ENCODE measurements at regions not wholly inside any gene's neighbourhood (a gene's known extent, or its start where the extent isn't known, plus 50 kb on each side); places are given as distances from the start of the nearest gene placed in this dataset.
"Not testable (repeated sequence)": the region's sequence is repeated elsewhere in the genome, so short reads cannot be mapped to it uniquely, and the experiment has no call there.

DNA sequence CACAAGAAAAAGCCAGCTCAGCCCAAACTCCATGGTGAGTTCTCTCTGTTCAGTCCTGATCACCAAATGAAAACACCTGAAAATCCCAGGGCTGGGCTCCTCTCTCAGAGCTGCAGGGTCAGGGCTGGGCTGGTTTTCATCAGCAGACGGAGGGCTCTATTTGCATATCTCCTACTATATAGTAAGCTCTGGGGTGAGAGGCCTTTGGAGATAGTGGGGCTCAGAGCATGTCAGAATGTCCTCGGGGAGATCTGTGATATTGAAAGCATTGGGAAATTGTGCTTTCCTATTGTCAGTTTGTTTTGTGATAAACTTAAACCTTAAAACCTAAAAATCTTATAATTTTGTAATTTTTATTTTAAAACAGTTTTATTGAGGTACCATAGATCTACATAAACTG is 742.6 kb downstream of the TMEM121 start:
- no peak overlapping the region for H3K4me3 ChIP-seq
- intact Hi-C loops (cut with DNase I) = no loop called here
- no peaks in the 10 kb centered on the region for H3K9me3 ChIP-seq (replicated peaks in 1 of 3)
- no peaks in the 10 kb centered on the region for H3K4me1 ChIP-seq (replicated peaks in 1 of 2)
- no peak for DNase-seq
- TF ChIP-seq, protein P1, sequence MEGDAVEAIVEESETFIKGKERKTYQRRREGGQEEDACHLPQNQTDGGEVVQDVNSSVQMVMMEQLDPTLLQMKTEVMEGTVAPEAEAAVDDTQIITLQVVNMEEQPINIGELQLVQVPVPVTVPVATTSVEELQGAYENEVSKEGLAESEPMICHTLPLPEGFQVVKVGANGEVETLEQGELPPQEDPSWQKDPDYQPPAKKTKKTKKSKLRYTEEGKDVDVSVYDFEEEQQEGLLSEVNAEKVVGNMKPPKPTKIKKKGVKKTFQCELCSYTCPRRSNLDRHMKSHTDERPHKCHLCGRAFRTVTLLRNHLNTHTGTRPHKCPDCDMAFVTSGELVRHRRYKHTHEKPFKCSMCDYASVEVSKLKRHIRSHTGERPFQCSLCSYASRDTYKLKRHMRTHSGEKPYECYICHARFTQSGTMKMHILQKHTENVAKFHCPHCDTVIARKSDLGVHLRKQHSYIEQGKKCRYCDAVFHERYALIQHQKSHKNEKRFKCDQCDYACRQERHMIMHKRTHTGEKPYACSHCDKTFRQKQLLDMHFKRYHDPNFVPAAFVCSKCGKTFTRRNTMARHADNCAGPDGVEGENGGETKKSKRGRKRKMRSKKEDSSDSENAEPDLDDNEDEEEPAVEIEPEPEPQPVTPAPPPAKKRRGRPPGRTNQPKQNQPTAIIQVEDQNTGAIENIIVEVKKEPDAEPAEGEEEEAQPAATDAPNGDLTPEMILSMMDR (IDR thresholded peaks at IDR 0.05) = no peak
- TF ChIP-seq POLR2A (IDR thresholded peaks at IDR 0.05) = no peak
- peaks cover 14% of the 10 kb centered on the region for H3K27me3 ChIP-seq
- H3K36me3 ChIP-seq (replicated peaks in 1 of 2) = no peaks in the 10 kb centered on the region
- WGBS, 4 donors = 52 to 62% (median 54%) methylated on average over 2 of the region's 2 CpGs
- H3K27ac ChIP-seq = no peak overlapping the region

DNA sequence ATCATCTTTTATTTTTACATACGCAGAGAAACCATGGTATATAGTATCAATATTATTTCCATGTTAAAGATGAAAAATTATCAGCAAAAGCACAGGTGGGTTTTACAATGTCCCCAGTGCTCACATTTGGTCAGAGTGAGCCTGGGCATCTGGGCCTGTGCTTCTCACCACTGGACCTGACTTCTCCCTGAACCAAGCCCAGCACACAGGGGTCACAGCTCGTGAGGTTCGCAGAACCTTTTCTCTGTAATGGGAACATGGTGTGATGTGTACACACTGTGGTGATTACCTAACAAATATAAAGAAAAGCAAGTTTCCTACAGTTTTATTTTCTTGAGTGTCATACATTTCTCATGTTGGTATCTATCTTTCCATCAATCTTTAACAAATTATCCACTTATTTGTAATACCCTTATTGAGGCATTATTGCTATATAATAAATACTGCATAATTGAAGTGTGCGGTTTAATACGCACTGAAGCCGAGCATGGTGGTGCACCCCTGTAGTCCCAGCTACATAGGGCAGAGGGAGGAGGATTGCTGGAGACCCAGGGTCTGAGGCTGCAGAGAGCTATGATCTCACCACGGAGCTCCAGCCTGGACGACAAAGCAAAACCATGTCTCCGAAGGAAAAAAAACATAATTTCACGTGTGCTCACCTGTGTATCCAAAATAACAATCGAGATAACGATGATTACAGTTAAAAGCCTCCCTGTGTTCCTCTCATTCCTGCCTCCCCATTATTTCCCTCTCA is 743.2 kb downstream of the TMEM121 start:
- Histone ChIP-seq H3K36me3 (replicated peaks in 1 of 2) (no peaks in the 10 kb centered on the region), H3K27me3 (peaks cover 14% of the 10 kb centered on the region), H3K4me1 (replicated peaks in 1 of 2) (no peaks in the 10 kb centered on the region), H3K9me3 (replicated peaks in 1 of 3) (no peaks in the 10 kb centered on the region), H3K27ac (no peak overlapping the region), H3K4me3 (no peak overlapping the region)
- no peak for DNase-seq
- no peak for TF ChIP-seq POLR2A (IDR thresholded peaks at IDR 0.05)
- TF ChIP-seq, protein P1 (IDR thresholded peaks at IDR 0.05) = no peak
- WGBS, 4 donors = 58 to 68% (median 64%) methylated on average over 12 of the region's 12 CpGs
- intact Hi-C loops (cut with DNase I) = no loop called here

DNA sequence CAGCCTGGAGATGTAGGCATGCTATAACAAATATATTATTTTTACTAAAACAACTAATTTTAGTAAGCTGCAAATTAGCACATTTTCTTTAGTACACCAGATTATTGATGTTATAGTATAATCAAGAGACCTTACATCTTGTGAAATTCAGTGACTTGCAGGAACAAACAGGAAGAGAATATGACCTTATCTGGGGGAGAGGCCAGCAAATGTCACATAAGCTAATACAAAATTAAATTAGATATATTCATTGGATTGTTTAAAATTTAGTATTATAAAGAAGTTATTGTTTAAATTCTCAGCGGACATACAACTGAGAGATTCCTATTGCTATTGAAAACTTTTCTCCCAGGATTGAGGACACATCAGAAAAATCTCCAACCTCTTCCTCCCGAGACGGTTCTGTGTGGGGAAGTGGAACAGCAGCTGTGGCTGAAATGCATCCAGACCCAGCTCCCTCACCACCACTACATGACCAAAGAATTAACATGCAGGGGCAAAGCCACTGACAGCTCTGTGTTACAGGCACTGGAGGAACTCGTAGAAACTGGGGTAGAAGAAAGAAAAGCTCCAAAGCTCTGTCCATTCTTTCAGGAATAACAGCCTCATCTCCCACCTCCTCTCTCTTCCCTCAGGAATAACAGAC is 744.2 kb downstream of the TMEM121 start:
- DNase-seq; H3K27ac ChIP-seq; H3K4me3 ChIP-seq; H3K36me3 ChIP-seq (replicated peaks in 1 of 2); H3K9me3 ChIP-seq (replicated peaks in 1 of 3); intact Hi-C loops (cut with DNase I); H3K4me1 ChIP-seq (replicated peaks in 1 of 2): not testable (repeated sequence)
- 22 to 33% (median 26%) methylated on average over 3 to 4 of the region's 4 CpGs for WGBS, 4 donors
- H3K27me3 ChIP-seq = peaks cover 14% of the 10 kb centered on the region

DNA sequence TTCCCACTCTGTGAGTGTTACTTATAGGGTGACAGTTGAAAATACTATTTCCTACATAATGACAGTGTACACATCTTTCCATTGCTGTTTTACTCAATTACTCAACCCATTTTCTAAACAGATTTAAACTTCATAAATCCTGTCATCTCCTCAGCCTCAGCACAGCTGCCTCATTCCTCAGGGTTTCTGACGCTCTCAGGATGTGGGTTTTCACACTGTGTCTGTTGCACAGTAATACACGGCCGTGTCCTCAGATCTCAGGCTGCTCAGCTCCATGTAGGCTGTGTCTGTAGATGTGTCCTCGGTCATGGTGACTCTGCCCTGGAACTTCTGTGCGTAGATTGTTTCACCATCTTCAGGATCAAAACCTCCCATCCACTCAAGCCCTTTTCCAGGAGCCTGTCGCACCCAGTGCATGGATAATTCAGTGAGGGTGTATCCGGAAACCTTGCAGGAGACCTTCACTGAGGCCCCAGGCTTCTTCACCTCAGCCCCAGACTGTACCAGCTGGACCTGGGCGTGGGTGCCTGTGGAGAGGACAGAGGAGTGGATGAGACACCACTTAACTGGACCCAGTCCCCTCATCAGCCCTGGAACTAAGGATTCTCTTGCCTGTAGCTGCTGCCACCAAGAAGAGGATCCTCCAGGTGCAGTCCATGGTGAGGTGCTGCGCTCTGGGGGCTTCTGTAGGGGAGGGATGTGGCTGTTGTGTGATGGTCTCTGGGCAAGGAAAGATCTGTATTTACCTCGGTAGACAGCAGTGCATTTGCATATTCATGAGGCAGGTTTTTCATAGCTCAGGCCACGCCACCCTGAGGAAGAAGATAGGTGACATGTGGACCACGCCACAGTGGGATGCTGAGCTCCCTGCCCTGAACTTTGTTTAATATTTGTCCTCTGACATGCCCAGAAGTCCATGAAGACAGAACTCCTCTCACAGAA is 750.2 kb downstream of the TMEM121 start:
- TF ChIP-seq POLR2A (IDR thresholded peaks at IDR 0.05) = no peak
- TF ChIP-seq, protein P1 (IDR thresholded peaks at IDR 0.05) = no peak
- 43 to 50% (median 49%) methylated on average over 7 to 12 of the region's 12 CpGs for WGBS, 4 donors
- DNase-seq = no peak
- Histone ChIP-seq H3K27me3 (peaks cover 34% of the 10 kb centered on the region), H3K36me3 (replicated peaks in 1 of 2) (no peaks in the 10 kb centered on the region), H3K9me3 (replicated peaks in 1 of 3) (no peaks in the 10 kb centered on the region), H3K4me1 (replicated peaks in 1 of 2) (no peaks in the 10 kb centered on the region), H3K4me3 (no peak overlapping the region), H3K27ac (no peak overlapping the region)
- intact Hi-C loops (cut with DNase I) = no loop called here
